SK-N-SH (cell line): ENCODE measurements at regions not wholly inside any gene's neighbourhood (a gene's known extent, or its start where the extent isn't known, plus 50 kb on each side); places are given as distances from the start of the nearest gene placed in this dataset.

Source experiments
- CTCF ChIA-PET: fragments of 300-600, 350-600 bp; formaldehyde crosslinking; extraction: SDS; loops from one replicate; lab custom pipeline; 2021; lab: Yijun Ruan, JAX
- POLR2A ChIA-PET: fragments of 350-600 bp; sonication (Branson Sonifier 250); formaldehyde crosslinking; extraction: SDS; loops from one replicate; lab custom pipeline; 2020; ENCODE audit warnings: antibody characterized with exemption, inconsistent platforms; lab: Yijun Ruan, JAX
- DNase-seq: peaks from one replicate; pipeline ENCODE4 v3.0.0; 2012
- H2AFZ ChIP-seq: fragments of 200-600 bp; sonication (generic); 2 replicates; pipeline ENCODE4 v1.8.1; 2016; ENCODE audit warnings: antibody characterized with exemption, mild to moderate bottlenecking, low read depth
- H3F3A ChIP-seq: fragments of 200-600 bp; sonication (generic); replicated peaks from 2 replicates; pipeline ENCODE3; 2016; ENCODE audit warnings: antibody characterized with exemption, mild to moderate bottlenecking; ENCODE audit not compliant: insufficient read depth
- H3K27ac ChIP-seq, 2 experiments: fragments of 200-500 bp in 1 of 2; fragments of 200-600 bp in 1 of 2; sonication (Bioruptor generic) in 1 of 2; sonication (generic), shearing (Covaris generic) in 1 of 2; 2 replicates each; pipeline versions ENCODE4 v1.5.1 to v1.6.1; 2014 to 2016; ENCODE audit warnings: low read depth in 2 of 2, inconsistent platforms in 1 of 2, low read length in 1 of 2, mild to moderate bottlenecking in 1 of 2, mixed read lengths in 1 of 2
- H3K27me3 ChIP-seq: fragments of 200-600 bp; sonication (generic), shearing (Covaris generic); 2 replicates; pipeline ENCODE4 v1.6.1; 2016; ENCODE audit warnings: mixed run types; ENCODE audit not compliant: insufficient read depth
- H3K36me3 ChIP-seq, 2 experiments: fragments of 200-500 bp in 1 of 2; fragments of 200-600 bp in 1 of 2; sonication (Bioruptor generic) in 1 of 2; sonication (generic) in 1 of 2; replicated peaks in 1 of 2; 2 replicates each; pipeline versions ENCODE3 to v1.5.1; 2014 to 2016; ENCODE audit warnings: low read length in 1 of 2, mild to moderate bottlenecking in 1 of 2; ENCODE audit not compliant: insufficient read depth in 2 of 2, control insufficient read depth in 1 of 2
- H3K4me1 ChIP-seq, 2 experiments: fragments of 200-500 bp in 1 of 2; fragments of 200-600 bp in 1 of 2; sonication (Bioruptor generic) in 1 of 2; sonication (generic), shearing (Covaris generic) in 1 of 2; 2 replicates each; pipeline versions ENCODE4 v1.5.1 to v1.6.1; 2014 to 2016; ENCODE audit warnings: low read depth in 1 of 2, low read length in 1 of 2, mixed run types in 1 of 2; ENCODE audit not compliant: insufficient read depth in 2 of 2, control insufficient read depth in 1 of 2
- H3K4me2 ChIP-seq: fragments of 200-600 bp; sonication (generic), shearing (Covaris generic); 2 replicates; pipeline ENCODE4 v1.6.1; 2017; ENCODE audit warnings: mixed run types
- H3K4me3 ChIP-seq, 2 experiments: fragments of 200-500 bp in 1 of 2; fragments of 200-600 bp in 1 of 2; sonication (Bioruptor generic) in 1 of 2; sonication (generic), shearing (Covaris generic) in 1 of 2; 2 replicates each; pipeline versions ENCODE4 v1.5.1 to v1.8.1; 2014 to 2016; ENCODE audit warnings: low read depth in 2 of 2, inconsistent platforms in 1 of 2, low read length in 1 of 2, mild to moderate bottlenecking in 1 of 2, mixed read lengths in 1 of 2, moderate library complexity in 1 of 2
- H3K79me2 ChIP-seq: fragments of 200-600 bp; sonication (generic); 2 replicates; pipeline ENCODE4 v1.8.1; 2017; ENCODE audit warnings: mild to moderate bottlenecking; ENCODE audit not compliant: insufficient read depth
- H3K9ac ChIP-seq: fragments of 200-600 bp; sonication (generic); 2 replicates; pipeline ENCODE4 v1.6.1; 2017; ENCODE audit warnings: mixed run types
- H3K9me2 ChIP-seq: fragments of 200-600 bp; sonication (generic); 2 replicates; pipeline ENCODE4 v1.6.1; 2017; ENCODE audit warnings: mixed run types
- H3K9me3 ChIP-seq: fragments of 200-600 bp; sonication (generic); 2 replicates; pipeline ENCODE4 v1.6.1; 2017; ENCODE audit warnings: mixed run types, mild to moderate bottlenecking, moderate library complexity
- H4K20me1 ChIP-seq: fragments of 200-600 bp; sonication (generic); 2 replicates; pipeline ENCODE4 v1.6.1; 2017; ENCODE audit warnings: mild to moderate bottlenecking, mixed run types; ENCODE audit not compliant: insufficient read depth
- CHD2 ChIP-seq: fragments of 150-350 bp; IDR thresholded peaks from 2 replicates; pipeline ENCODE4 v1.6.1; 2018; ENCODE audit warnings: low read length; ENCODE audit not compliant: partially characterized antibody
- ELF1 ChIP-seq: IDR thresholded peaks from 2 replicates; pipeline ENCODE4 v1.4.0; 2012
- EP300 ChIP-seq, 2 experiments: IDR thresholded peaks; 2 replicates each; pipeline versions ENCODE4 v1.4.0 to v1.6.1; 2012; ENCODE audit warnings: borderline replicate concordance in 1 of 2, low read depth in 1 of 2, low read length in 1 of 2
- EZH2phosphoT487 ChIP-seq: fragments of 200-600 bp; sonication (generic); IDR thresholded peaks from 2 replicates; pipeline ENCODE4 v1.6.1; 2017; ENCODE audit warnings: low read depth, mixed run types, mild to moderate bottlenecking, antibody characterized with exemption, moderate library complexity, borderline replicate concordance
- FOXJ3 ChIP-seq: sonication (generic); formaldehyde crosslinking; IDR thresholded peaks from 2 replicates; pipeline ENCODE4 v1.5.1; 2020; ENCODE audit warnings: mild to moderate bottlenecking, missing genetic modification reagents
- FOXM1 ChIP-seq: IDR thresholded peaks from 2 replicates; pipeline ENCODE4 v1.4.0; 2012; ENCODE audit warnings: low read depth, mild to moderate bottlenecking
- GABPA ChIP-seq: IDR thresholded peaks from 2 replicates; pipeline ENCODE4 v1.4.0; 2012; ENCODE audit warnings: low read depth, mild to moderate bottlenecking
- MEF2A ChIP-seq: IDR thresholded peaks from 2 replicates; pipeline ENCODE4 v1.4.0; 2012; ENCODE audit warnings: low read depth, borderline replicate concordance
- MXI1 ChIP-seq: IDR thresholded peaks from 2 replicates; pipeline ENCODE4 v1.6.1; 2012; ENCODE audit warnings: mild to moderate bottlenecking, low read depth, low read length, improper control_type of control experiment
- NFIC ChIP-seq: IDR thresholded peaks from 2 replicates; pipeline ENCODE4 v1.4.0; 2012; ENCODE audit warnings: borderline replicate concordance
- NRF1 ChIP-seq: IDR thresholded peaks from 2 replicates; pipeline ENCODE4 v1.6.1; 2012; ENCODE audit warnings: low read depth, mild to moderate bottlenecking, low read length
- RAD21 ChIP-seq: IDR thresholded peaks from 2 replicates; pipeline ENCODE4 v1.6.1; 2012; ENCODE audit warnings: mild to moderate bottlenecking, low read length
- RCOR1 ChIP-seq: fragments of 150-350 bp; IDR thresholded peaks from 2 replicates; pipeline ENCODE4 v1.6.1; 2017; ENCODE audit warnings: antibody characterized with exemption, low read length
- RFX5 ChIP-seq: IDR thresholded peaks from 2 replicates; pipeline ENCODE4 v1.6.1; 2012; ENCODE audit warnings: mild to moderate bottlenecking, improper control_type of control experiment, low read length
- SIN3A ChIP-seq: IDR thresholded peaks from 2 replicates; pipeline ENCODE4 v1.6.1; 2012; ENCODE audit warnings: low read depth, mild to moderate bottlenecking, low read length, moderate library complexity, borderline replicate concordance
- SMC3 ChIP-seq: IDR thresholded peaks from 2 replicates; pipeline ENCODE4 v1.6.1; 2012; ENCODE audit warnings: low read depth, low read length, improper control_type of control experiment
- TEAD4 ChIP-seq: IDR thresholded peaks from 2 replicates; pipeline ENCODE4 v1.4.0; 2012; ENCODE audit warnings: mild to moderate bottlenecking, borderline replicate concordance; ENCODE audit not compliant: insufficient read depth
- YY1 ChIP-seq: IDR thresholded peaks from 2 replicates; pipeline ENCODE4 v1.4.0; 2012; ENCODE audit warnings: low read depth, mild to moderate bottlenecking
- WGBS: methylation state at CpG from one replicate; pipeline ENCODE4 v1.1.6; 2017; ENCODE audit warnings: low lambda C conversion rate; 5-methylcytosine and 5-hydroxymethylcytosine counted together
- TF ChIP-seq, protein P1 (sequence below): IDR thresholded peaks from 2 replicates; pipeline ENCODE4; 2012
- TF ChIP-seq, protein P2 (sequence below): fragments of 200-600 bp; sonication (generic); IDR thresholded peaks from 2 replicates; pipeline ENCODE4 v1.6.1; 2017; ENCODE audit warnings: antibody characterized with exemption, mild to moderate bottlenecking, moderate library complexity
- TF ChIP-seq, protein P3 (sequence below): IDR thresholded peaks from 2 replicates; pipeline ENCODE4 v1.4.0; 2012; ENCODE audit warnings: low read depth, borderline replicate concordance
- TF ChIP-seq, protein P4 (sequence below): IDR thresholded peaks from 2 replicates; pipeline ENCODE4 v1.4.0; 2012; ENCODE audit warnings: low read depth

DNA sequence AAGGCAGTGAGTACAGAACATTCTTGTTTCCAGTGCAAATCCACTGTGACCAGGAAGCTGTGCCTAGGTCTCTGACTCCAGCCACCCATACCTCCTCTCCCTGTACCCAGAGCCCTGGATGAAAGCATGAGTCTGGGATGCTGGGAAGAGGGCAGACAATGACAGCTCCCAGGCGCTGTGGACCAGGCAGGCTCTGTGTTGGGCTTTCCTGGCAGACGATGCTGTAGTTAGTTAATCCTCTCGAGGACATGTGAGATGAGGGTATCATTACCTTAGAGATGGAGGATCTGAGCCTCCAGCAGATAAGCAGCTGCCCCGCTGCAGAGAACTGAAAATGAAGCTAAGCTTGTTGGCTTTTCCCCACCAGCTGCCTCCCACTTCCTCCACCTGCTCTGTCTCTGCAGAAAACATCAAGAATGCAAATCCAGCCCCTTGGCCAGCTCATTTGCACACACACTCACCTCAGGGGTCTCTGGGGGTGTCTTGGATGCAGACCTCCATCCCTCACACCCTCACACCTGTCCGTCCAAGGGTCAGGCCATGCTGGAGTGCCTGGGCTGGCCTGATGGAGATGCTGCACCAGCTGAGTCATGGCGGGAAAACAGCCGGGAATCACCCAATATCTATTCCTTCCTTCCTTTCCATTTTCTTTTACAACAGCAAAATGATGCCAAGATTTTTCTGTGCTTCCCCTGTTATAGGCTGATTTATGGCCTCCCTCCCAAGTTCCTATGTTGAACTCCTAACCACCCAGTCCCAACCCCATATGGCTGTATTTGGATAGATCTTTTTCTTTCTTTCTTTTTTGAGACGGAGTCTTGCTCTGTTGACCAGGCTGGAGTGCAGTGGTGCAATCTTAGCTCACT lies 94.9 kb upstream of the SEPTIN5 start:
- ChIA-PET POLR2A (no interaction called here), CTCF (interaction anchor here (1.1 to 3.8 kb wide), 2 partner anchors 11 to 98 kb away, joined by 3 to 28 read pairs; no protein-coding TSS in a partner anchor)
- Histone ChIP-seq H3K27me3 (no peaks in the 10 kb centered on the region; the same call in 1 of the 2 replicates), H3K36me3 (no peaks in the 10 kb centered on the region), H3K79me2 (no peaks in the 10 kb centered on the region), H3K9me3 (no peaks in the 10 kb centered on the region), H3F3A (no peaks in the 10 kb centered on the region), H3K4me3 (no peak overlapping the region), H3K4me1 (no peaks in the 10 kb centered on the region; a peak in 1 of 4 replicates), H3K9ac (no peak overlapping the region), H3K27ac (no peak overlapping the region), H4K20me1 (no peaks in the 10 kb centered on the region), H3K4me2 (no peak overlapping the region), H2AFZ (no peak overlapping the region), H3K9me2 (no peaks in the 10 kb centered on the region)
- TF ChIP-seq NFIC (no peak), RFX5 (no peak), EP300 (IDR thresholded peaks at IDR 0.05; ENCODE audit: borderline replicate concordance in 1 of 2, low read depth in 1 of 2, low read length in 1 of 2) (no peak), MEF2A (no peak), ELF1 (no peak), TEAD4 (no peak), SMC3 (no peak), NRF1 (no peak)
- TF ChIP-seq, protein P1, sequence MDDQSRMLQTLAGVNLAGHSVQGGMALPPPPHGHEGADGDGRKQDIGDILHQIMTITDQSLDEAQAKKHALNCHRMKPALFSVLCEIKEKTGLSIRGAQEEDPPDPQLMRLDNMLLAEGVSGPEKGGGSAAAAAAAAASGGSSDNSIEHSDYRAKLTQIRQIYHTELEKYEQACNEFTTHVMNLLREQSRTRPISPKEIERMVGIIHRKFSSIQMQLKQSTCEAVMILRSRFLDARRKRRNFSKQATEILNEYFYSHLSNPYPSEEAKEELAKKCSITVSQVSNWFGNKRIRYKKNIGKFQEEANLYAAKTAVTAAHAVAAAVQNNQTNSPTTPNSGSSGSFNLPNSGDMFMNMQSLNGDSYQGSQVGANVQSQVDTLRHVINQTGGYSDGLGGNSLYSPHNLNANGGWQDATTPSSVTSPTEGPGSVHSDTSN = no peak
- TF ChIP-seq, protein P2, sequence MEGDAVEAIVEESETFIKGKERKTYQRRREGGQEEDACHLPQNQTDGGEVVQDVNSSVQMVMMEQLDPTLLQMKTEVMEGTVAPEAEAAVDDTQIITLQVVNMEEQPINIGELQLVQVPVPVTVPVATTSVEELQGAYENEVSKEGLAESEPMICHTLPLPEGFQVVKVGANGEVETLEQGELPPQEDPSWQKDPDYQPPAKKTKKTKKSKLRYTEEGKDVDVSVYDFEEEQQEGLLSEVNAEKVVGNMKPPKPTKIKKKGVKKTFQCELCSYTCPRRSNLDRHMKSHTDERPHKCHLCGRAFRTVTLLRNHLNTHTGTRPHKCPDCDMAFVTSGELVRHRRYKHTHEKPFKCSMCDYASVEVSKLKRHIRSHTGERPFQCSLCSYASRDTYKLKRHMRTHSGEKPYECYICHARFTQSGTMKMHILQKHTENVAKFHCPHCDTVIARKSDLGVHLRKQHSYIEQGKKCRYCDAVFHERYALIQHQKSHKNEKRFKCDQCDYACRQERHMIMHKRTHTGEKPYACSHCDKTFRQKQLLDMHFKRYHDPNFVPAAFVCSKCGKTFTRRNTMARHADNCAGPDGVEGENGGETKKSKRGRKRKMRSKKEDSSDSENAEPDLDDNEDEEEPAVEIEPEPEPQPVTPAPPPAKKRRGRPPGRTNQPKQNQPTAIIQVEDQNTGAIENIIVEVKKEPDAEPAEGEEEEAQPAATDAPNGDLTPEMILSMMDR = no peak
- TF ChIP-seq, protein P3, sequence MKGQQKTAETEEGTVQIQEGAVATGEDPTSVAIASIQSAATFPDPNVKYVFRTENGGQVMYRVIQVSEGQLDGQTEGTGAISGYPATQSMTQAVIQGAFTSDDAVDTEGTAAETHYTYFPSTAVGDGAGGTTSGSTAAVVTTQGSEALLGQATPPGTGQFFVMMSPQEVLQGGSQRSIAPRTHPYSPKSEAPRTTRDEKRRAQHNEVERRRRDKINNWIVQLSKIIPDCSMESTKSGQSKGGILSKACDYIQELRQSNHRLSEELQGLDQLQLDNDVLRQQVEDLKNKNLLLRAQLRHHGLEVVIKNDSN = no peak
- DNase-seq = no peak
- 68% methylated on average over 5 of the region's 8 CpGs for WGBS

DNA sequence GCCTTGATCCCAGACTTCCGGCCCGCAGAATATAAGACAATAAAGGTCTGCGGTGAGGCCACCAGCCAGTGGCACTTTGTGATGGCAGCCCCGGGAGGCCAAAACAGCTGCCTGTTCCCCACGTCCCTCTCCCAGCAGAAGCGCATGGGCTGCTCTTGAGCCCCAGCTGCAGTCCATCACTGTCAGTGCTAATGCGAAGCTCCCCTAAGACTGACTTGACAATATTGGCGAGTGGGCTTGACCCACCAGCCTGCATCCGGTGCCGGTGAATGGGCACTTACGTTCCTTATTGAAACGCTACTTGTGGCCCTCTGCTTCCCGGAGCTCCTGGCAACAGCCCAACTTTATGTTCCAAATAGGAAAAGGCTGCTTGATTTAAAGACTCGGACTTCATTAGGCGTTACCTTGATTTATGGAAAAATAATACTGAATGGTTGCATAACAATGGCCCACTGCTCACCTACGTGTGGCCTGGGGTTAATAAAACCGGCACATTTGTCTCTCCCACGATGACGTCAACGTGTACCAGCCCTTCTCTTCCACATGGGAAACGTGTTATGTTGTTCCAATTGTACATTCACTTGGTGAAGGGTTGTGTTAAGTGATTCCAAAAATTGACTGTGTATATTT lies 93.4 kb upstream of the SEPTIN5 start:
- CTCF ChIA-PET = interaction anchor here (0.7 to 3.8 kb wide), 4 partner anchors 9 to 110 kb away, joined by 3 to 28 read pairs (median 3); no protein-coding TSS in a partner anchor
- no peaks in the 10 kb centered on the region; the same call in 1 of the 2 replicates for H3K27me3 ChIP-seq
- TF ChIP-seq SIN3A (no peak), RFX5 (no peak), EZH2phosphoT487 (no peak), CHD2 (no peak), RAD21 (no peak), MXI1 (no peak), FOXM1 (no peak), EP300 (IDR thresholded peaks at IDR 0.05; ENCODE audit: borderline replicate concordance in 1 of 2, low read depth in 1 of 2, low read length in 1 of 2) (no peak), TEAD4 (no peak), RCOR1 (no peak), GABPA (no peak), FOXJ3 (CRISPR knock-in tag) (no peak), YY1 (no peak)
- TF ChIP-seq, protein P4, sequence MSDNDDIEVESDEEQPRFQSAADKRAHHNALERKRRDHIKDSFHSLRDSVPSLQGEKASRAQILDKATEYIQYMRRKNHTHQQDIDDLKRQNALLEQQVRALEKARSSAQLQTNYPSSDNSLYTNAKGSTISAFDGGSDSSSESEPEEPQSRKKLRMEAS = no peak

More for the DNA sequence above, 93.4 kb upstream of the SEPTIN5 start:
- Histone ChIP-seq H3K27ac (no peak overlapping the region), H3K4me1 (no peaks in the 10 kb centered on the region; a peak in 1 of 4 replicates), H3K9me2 (no peaks in the 10 kb centered on the region), H2AFZ (no peak overlapping the region), H3K9ac (no peak overlapping the region), H4K20me1 (no peaks in the 10 kb centered on the region), H3K79me2 (no peaks in the 10 kb centered on the region), H3K4me3 (no peak overlapping the region), H3K9me3 (no peaks in the 10 kb centered on the region), H3K4me2 (no peak overlapping the region), H3F3A (no peaks in the 10 kb centered on the region), H3K36me3 (no peaks in the 10 kb centered on the region)
- DNase-seq = no peak
- POLR2A ChIA-PET = no interaction called here
- 78% methylated on average over 13 of the region's 21 CpGs for WGBS
